Cardiac septum (tissue), 1 donor: ENCODE measurements at regions not wholly inside any gene's neighbourhood (a gene's known extent, or its start where the extent isn't known, plus 50 kb on each side); places are given as distances from the start of the nearest gene placed in this dataset.
"Not testable (repeated sequence)": the region's sequence is repeated elsewhere in the genome, so short reads cannot be mapped to it uniquely, and the experiment has no call there.

ENCODE experiments used
- DNase-seq: peaks from one replicate; pipeline ENCODE4 v3.0.0-alpha.2; 2020; ENCODE audit warnings: low spot score
- intact Hi-C: fragments of 100-400 bp; cut with DNase I; formaldehyde crosslinking; loops from one replicate; pipeline ENCODE4 v1.14.0; 2022
- donor health status: DM: no; HTN: no; CAD: no.

DNA sequence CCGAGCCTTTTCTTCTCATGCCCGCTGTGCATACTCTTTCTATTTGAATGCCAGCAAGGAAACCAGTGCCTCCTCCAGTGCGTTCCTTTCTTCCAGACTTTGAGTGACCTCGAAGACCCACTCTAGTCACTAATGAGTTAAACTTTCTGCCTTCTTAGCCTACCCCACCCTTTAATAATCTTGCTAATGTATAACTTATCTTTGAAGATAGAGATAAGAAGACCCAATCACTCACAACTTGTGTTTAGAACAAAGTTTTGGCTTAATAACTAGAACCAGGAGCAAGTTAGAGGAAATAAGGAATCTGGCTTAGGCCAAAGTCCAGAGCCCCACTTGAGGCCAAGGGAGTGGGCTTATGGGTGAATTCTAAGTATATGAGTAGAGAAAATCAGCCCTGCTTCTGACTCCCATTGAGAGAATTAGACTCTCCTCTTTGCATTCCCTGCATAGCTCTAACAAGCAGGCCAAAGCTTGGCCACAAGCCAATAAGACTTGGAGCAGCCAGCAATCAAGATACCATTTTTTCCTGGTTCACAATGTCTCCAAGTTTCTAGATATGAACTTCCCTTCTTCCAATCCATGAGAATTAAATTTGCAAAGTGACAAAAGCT, 181.5 kb upstream of the PIK3R1 start:
- intact Hi-C loops, result no loop called here
- DNase-seq, result no peak

DNA sequence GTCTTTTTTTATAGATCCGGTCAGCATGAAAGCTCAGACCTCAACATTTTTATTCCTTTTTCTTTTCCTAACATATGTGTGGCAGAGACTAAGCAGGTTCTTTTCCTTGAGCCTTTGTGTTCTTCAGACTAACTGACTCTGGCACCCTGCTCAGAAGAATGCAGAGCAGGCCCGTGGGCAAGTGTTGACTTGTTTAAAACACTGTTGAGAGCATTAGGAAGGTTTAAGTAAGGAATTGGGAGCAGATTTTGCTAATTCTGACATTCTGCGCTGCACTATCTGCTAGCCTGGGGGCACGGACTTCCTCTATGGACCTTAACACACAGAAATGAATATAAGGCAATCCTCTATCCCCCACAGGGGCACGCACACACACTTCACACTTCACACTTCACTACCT, 182.5 kb upstream of the PIK3R1 start:
- intact Hi-C loops, result no loop called here
- DNase-seq, result no peak

DNA sequence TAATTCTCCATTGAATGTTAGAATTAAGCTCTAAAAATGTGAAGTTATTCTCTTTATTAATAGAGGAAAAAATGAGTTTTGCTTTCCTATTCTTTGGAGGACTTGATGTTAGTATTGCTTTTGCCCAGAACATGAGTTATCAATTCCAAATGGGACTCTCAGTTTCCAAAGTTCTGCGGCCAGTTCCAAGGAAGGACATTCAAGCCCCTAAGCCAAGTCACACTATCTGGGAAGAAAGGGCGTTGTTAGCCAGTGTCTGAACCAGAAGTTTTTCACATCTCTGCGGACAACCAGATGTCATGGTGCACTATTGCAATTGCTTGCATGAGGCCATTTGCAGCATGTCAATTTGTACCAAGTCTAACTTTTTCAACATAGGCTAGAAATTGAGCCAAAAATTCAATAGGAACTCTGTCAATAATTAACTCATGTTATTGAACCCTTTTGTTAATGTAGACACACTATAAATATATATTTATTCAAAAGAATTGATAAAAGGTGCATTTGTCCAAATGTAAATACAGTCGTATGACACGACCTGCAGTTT, 183.3 kb upstream of the PIK3R1 start:
- intact Hi-C loops, result no loop called here
- no peak for DNase-seq

DNA sequence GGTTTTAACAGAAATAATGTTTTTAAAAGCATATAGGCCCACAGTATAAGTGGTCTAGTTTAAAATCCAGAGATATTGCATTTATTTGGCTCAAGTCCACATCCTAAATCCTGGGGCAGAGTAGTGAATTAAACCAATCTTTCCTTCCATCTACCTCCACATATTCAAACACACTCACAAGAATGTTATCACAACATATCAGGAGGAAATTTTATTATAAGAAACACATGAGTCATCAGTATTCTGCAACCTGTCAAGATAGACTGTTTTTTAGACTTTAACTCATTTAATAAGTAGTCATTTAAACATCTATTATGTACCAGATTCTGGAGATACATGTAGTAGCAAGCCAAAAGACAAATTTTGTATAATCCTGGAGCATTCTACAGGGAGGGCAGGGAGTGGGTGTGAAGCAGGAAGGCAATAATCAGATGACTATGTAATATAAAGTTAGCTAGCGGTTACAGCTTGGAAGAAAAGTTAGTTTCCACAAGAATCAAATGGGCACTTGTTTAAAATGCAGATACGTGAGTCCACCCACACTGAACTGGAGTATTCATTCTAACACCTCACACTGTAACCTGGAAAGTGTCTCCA, 187.3 kb upstream of the PIK3R1 start:
- no peak for DNase-seq
- intact Hi-C loops, result loop anchor here (2.0 to 5.0 kb wide), 2 partner anchors 66 to 187 kb away; partner anchors contain the start of gene PIK3R1

DNA sequence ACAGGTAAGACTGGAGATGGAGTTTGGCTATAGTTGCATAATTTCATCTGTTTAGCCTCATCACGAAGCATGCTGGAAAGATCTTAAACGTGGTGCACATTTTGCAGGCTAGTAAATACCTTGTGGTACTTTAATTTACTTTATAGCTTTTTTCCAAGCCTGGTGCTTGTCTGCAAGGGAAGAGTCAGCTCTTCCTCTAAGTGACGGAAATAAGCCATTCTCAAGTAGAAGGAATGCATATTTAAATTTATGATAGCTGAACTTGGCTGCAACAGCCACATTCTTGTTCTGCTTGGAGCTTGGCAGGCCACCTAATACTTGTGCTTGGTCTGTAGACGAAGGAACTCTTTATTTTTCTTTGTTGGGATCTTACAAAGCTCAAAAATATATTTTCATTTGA, 188.0 kb upstream of the PIK3R1 start:
- no peak for DNase-seq
- intact Hi-C loops, result loop anchor here (5.0 kb wide), 1 partner anchor 65 kb away; no protein-coding TSS in a partner anchor

DNA sequence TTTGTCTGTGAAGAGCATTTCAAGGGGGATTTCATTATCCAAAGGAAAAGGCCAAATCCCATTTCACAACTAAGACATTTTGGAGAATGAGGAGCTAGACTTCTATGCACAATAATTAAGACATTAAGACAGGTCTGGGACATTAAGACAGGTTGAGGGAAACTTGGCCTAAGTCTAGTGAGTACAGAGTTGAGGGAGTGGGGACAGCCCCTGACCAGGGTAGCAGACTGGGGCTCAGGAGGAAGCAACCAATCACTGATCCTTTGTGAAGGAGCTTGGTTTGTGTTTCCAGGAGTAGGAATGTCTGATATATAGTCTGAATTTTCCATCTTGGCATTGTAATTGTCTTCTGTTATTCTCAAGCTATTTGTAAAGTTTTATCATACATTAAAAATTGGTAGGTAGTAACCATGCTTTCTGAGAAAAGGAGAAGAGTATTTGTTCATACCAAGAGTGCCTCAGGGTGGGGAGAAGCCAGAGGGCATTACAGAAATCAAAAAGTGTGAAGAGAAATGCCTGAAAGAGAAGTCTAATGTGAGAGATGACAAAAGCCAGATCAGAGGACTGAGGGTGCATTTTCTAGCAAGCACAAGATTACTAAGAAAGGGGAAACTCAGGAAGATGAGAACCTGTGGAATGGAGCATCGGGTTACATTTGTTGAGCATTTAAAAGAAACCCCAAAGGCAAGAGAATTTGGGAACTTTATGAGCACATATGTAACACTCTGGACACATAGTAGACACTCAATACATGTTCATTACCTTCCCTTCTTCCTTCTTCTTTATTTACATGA, 189.3 kb upstream of the PIK3R1 start:
- no peak for DNase-seq
- intact Hi-C loops, result loop anchor here (5.0 kb wide), 1 partner anchor 64 kb away; no protein-coding TSS in a partner anchor

DNA sequence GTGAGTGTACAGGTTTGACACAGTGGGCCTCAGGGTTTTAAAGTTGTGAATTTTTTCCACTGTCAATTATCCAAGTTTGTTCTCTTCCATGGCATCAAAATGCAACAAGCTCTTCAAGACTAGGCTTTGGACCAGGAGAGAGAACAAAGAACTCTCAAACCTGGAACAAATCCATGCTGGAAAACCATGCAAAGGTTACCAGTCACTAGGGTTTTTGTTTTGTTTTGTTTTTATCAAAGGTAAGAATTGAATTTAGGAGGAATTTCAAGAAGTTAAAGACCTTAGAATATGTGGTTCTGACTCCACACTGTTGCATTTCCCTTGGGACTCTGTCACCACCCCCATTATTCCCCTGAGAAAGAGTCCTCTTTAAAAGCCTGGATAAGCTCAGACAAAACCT, 191.1 kb upstream of the PIK3R1 start:
- intact Hi-C loops, result no loop called here
- DNase-seq, result no peak

DNA sequence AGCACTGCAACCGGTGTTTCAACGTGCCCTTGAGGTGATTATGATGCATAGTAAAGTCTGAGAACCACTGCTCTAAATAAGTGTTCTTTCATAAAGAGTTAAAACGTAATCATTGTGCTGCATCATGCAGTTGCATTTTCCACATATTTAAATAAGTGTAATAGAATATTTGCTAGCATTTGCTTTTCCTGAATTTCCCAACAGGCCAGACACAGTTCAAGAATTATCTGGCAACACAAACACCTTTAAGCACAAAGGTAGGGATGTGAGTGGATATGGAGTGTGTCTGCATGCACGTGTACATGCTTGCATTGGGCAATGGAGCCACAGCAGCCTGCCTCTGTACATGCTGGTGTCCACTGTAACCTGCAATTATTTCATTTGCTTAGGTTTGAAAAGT, 193.6 kb upstream of the PIK3R1 start:
- DNase-seq, result no peak
- intact Hi-C loops, result no loop called here

DNA sequence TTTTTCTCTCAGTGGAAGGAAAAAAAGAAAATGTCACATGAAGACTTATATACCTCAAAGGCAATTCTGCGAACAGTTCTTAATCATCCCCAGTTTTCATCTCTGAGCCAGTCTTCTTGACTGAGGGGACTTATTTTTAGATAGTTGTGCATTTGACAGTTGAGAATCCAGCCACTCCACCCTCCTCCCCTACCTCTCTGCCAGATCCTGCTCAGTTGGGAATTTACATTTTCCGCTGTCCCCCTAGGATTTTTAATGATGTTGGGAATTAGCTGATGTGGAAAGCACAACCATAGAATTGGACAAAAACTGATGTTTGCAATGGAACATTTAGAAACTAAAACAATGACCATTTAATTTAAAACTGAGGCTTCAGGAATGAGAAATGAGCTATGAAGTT, 194.3 kb upstream of the PIK3R1 start:
- intact Hi-C loops, result no loop called here
- DNase-seq, result no peak

DNA sequence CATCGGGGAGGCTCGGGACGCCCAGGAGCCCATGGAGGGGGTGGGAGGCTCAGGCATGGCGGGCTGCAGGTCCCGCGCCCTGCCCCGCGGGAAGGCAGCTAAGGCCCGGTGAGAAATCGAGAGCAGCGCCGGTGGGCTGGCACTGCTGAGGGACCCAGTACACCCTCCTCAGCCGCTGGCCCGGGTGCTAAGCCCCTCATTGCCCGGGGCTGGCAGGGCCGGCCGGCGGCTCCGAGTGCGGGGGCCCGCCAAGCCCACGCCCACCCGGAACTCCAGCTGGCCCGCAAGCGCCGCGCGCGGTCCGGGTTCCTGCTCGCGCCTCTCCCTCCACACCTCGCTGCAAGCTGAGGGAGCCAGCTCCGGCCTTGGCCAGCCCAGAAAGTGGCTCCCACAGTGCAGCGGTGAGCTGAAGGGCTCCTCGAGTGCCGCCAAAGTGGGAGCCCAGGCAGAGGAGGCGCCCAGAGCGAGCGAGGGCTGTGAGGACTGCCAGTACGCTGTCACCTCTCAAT, 195.0 kb upstream of the PIK3R1 start:
- DNase-seq, intact Hi-C loops: not testable (repeated sequence)

DNA sequence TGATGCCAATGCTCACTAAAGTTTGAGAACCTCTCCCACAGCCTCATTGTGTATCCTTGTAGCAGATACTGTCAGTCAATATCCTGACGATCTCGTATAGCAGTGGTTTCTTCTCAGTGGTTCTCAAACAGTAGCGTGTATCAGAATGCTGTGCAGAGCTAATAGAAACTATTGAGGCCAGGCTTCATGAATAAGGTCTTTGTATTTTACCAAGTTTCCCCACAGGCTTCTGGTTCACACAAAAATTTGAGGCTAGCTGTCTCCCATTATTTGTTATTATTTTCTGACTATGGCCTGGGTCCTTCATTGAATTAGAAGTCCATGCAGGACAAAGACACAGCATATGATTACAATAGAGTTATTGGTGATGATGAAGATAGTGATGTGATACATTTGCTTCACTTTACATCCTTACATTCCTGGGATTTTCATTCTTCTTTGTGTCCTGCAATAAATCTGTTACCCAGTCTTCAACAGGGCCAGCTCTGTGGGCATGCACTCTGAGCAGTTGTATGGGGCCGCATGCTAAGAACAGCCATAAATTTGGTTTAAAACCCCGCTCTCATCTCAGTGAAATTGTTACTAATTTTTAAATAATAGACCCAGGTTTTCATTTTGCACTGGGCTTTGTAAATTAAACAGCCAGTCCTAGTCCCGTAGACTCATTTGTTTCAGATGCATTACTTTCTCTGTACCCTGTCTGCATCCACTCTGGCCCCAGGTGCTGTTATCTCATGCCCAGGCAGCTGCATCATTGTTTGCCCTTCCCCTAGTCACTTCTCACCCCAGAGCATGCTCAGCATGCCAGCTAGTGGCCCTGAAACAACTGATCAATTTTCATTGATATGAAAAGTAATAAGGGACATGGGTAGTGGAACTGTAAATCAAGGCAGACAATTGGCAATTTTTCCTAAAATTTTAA, 199.9 kb upstream of the PIK3R1 start:
- no peak for DNase-seq
- intact Hi-C loops, result no loop called here

DNA sequence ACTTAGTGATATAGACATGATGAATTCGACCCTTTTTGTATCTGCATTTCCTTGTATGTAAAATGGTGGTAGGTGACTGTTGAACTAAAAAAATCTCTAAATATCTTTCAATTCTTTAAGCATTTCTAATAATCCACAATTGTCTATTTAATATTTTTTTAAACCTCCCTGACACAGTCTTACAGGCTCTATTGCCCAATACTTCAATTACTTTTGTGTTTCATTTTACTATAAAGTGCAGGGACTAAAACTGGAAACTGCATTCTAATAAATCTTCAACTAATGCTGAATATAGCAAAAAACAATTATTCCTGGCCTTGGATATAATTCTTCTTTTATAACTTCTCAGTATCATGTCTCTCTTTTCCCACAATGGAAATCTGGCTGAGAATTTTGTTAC, 202.7 kb upstream of the PIK3R1 start:
- intact Hi-C loops, result no loop called here

DNA sequence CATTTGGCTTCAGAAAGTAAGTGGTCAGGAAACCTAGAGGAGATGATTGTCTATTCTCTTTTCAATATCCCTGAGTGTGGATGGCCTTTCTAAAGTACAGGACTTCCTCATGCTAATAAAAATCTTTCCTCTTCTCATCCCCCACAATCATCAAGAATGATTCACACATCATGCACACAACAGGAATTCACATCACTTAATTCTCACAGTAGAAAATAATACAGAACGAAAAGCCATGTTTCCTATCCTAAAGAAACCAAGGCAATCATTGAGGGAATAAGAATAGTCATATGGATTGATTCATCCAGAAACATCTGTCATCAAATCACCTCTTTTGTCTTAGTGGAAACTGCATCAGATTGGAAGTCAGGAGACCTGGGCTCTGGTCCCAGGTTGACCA, 203.1 kb upstream of the PIK3R1 start:
- intact Hi-C loops, result no loop called here
- no peak for DNase-seq

More for the DNA sequence above, 202.7 kb upstream of the PIK3R1 start:
- DNase-seq, result no peak

DNA sequence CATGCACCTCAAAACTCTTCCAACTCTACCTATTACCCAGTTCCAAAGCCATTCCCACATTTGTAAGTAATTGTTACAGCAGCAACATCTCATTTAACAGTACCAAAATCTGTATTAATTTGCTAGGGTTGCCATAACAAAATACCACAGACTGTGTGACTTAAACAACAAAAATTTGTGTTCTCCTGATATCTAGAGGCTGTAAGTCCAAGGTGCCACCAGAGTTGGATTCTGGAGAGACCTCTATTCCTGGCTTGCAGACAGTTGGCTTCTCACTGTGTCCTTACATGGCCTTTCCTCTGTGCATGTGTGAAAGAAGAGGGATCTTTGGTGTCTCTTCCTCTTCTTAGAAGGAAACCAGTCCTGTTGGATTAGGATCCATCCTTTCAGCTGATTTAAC, 203.8 kb upstream of the PIK3R1 start:
- no peak for DNase-seq
- intact Hi-C loops, result no loop called here

DNA sequence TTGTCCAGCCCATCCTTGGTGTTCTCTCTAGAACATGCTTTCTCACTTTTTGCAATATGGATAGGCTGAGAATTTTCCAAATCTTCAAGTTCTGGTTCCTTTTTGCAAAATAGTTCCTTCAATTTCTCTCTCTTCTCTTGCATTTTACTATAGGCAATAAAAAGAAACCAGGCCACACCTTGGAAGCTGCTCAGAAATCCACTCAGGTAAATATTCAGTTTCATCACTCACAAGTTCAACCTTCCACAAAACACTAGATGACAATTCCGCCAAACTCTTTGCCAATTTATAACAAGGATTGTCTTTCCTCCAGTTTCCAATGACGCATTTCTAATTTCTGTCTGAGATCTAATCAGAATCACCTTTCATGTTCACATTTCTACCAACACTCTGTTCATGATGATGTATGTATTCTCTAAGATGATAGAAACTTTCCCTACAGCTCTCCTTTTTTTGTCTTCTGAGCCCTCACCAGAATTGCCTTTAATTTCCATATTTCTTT, 204.2 kb upstream of the PIK3R1 start:
- DNase-seq, result no peak
- intact Hi-C loops, result no loop called here

DNA sequence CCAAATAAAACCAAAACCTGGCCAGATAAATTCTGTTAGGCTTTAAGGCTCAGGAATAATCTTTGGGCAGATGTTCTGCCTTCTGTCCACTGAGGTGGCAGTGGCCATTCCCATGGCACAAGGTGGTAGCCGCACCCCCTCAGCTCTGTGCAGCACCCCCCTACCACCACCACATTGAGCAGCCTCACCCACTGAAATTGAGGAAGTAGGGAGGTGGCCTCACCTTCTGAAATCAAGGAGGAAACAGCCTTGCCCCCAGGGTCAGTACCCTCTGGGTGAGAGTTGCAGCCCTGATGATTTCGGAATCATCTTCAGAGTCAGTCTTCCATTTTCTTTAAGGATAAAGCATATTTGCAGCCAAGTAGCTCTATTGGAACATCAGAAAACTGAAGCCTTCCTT, 204.8 kb upstream of the PIK3R1 start:
- DNase-seq, result no peak
- intact Hi-C loops, result no loop called here

DNA sequence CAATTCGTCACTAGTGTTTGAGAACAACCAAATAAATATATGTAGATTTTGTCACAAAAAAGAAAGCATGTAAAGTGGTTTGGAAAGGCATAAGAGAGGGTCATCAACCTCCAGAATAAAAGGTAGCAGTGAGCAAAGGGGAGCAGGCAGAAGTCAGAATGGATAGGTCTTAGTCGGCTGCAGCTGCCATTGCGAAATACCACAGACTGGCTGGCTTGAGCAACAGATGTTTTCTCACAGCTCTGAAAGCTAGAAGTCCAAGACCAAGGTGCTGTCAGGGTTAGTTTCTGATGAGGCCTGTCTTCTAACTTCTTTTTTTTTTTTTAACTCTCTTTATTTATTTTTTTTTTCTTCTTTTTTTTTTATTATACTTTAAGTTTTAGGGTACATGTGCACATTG, 208.1 kb upstream of the PIK3R1 start:
- intact Hi-C loops, result no loop called here
- DNase-seq, result no peak

DNA sequence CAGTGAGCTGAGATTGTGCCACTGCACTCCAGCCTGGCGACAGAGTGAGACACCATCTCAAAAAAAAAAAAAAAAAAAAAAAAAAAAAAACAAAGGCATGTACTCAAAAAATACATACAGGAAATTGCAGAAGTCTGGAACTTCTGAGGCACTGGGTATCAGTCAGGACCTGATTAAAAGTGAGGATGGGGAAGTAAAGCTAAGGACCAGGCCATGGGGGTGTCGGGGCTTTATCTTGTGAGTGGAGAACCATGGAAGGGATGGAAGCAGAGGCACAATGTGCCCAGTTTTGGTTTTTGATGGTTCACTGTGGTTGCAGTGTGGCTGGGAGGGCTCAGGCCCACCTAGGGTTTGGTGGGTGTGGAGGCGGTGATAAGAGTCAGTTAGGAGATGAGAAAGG, 212.7 kb upstream of the PIK3R1 start:
- DNase-seq, result no peak
- intact Hi-C loops, result no loop called here

DNA sequence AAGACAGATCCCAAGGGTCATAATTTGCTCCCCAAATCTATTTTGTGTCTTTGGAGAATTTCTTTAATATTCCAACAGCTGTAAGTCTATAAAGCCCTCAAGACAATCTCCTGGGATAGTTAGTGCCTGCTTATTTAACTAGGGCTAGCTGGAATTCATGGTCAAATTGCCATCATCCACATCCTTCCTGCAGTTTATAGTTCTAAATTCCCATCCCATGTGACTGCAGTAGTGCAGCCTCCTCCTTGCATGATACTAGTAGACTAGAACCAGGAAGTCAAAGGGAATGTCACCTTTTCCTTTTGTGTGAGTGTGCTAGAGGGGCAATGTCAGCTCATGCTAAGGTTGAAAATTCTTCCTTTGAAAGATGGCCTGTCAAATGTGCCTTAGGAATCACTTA, 214.8 kb upstream of the PIK3R1 start:
- intact Hi-C loops, result no loop called here
- DNase-seq, result no peak
